T-cell (primary cell): ENCODE measurements at regions not wholly inside any gene's neighbourhood (a gene's known extent, or its start where the extent isn't known, plus 50 kb on each side); places are given as distances from the start of the nearest gene placed in this dataset.

Source experiments
- ATAC-seq, 4 experiments: fragments of 200-7000 bp in 3 of 4; fragments of 150-1000 bp in 1 of 4; cut with Tn5 transposase; replicated peaks in 1 of 4; 1 replicate in 3 of 4; 2 replicates in 1 of 4; pipeline ENCODE4 v1.10.0; 2021; ENCODE audit warnings: moderate library complexity in 3 of 4, mild to moderate bottlenecking in 2 of 4, moderate number of reproducible peaks in 1 of 4
- CTCF ChIA-PET, 2 donors: fragments of 300-600 bp; sonication (Branson Sonifier 250); formaldehyde crosslinking; loops; one replicate each; lab custom pipeline; 2022; ENCODE audit warnings: antibody characterized with exemption in 2 of 2; lab: Charles Lee
- POLR2A ChIA-PET, 2 donors: fragments of 300-600 bp; sonication (Branson Sonifier 250); formaldehyde crosslinking; loops; one replicate each; lab custom pipeline; 2022; ENCODE audit warnings: antibody characterized with exemption in 2 of 2; lab: Charles Lee
- DNase-seq, 35 experiments: peaks; one replicate each; pipeline versions ENCODE4 v3.0.0 to v3.0.0-alpha.2; 2013 to 2023
- H3K27ac ChIP-seq: one replicate; pipeline ENCODE4 v1.5.1; 2013; ENCODE audit warnings: low read length
- H3K27me3 ChIP-seq, 2 experiments: replicated peaks in 1 of 2; 1 replicate in 1 of 2; 2 replicates in 1 of 2; pipeline versions ENCODE4 v1.6.1 to v1.7.0; 2013; ENCODE audit warnings: low read length in 1 of 2, mixed read lengths in 1 of 2; ENCODE audit not compliant: control insufficient read depth in 2 of 2, insufficient read depth in 2 of 2; ENCODE audit errors: extremely low read depth in 1 of 2
- H3K36me3 ChIP-seq, 2 donors: 1 replicate in 1 of 2; 2 replicates in 1 of 2; pipeline versions ENCODE4 v1.6.1 to v1.7.0; 2013; ENCODE audit warnings: low read length in 1 of 2; ENCODE audit not compliant: control insufficient read depth in 2 of 2, insufficient read depth in 1 of 2; ENCODE audit errors: extremely low read depth in 1 of 2
- H3K4me1 ChIP-seq, 2 experiments: 1 replicate in 1 of 2; 2 replicates in 1 of 2; pipeline versions ENCODE4 v1.6.1 to v1.7.0; 2013; ENCODE audit warnings: low read length in 2 of 2, mixed read lengths in 1 of 2; ENCODE audit not compliant: insufficient read depth in 2 of 2, control insufficient read depth in 1 of 2; ENCODE audit errors: extremely low read depth in 1 of 2
- H3K4me3 ChIP-seq, 2 donors: 1 replicate in 1 of 2; 2 replicates in 1 of 2; pipeline versions ENCODE4 v1.5.1 to v1.7.0; 2013; ENCODE audit warnings: mild to moderate bottlenecking in 2 of 2, low read length in 1 of 2, moderate library complexity in 1 of 2; ENCODE audit not compliant: control insufficient read depth in 1 of 2; ENCODE audit errors: extremely low read depth in 1 of 2
- H3K9me3 ChIP-seq: 2 replicates; pipeline ENCODE4 v1.7.0; 2013
- H3K27ac Mint-ChIP-seq, 2 donors: one replicate each; pipeline ENCODE4 v1.8.0; 2020 to 2021; ENCODE audit warnings: mild to moderate bottlenecking in 2 of 2, mixed read lengths in 2 of 2
- H3K27me3 Mint-ChIP-seq, 2 donors: one replicate each; pipeline ENCODE4 v1.8.0; 2021 to 2022; ENCODE audit warnings: mixed read lengths in 2 of 2
- H3K36me3 Mint-ChIP-seq: one replicate; pipeline ENCODE4 v1.8.0; 2021; ENCODE audit warnings: mixed read lengths
- H3K4me1 Mint-ChIP-seq, 3 donors: one replicate each; pipeline ENCODE4 v1.8.0; 2020 to 2022; ENCODE audit warnings: mixed read lengths in 3 of 3, mild to moderate bottlenecking in 1 of 3
- H3K4me3 Mint-ChIP-seq, 3 donors: one replicate each; pipeline ENCODE4 v1.8.0; 2020 to 2022; ENCODE audit warnings: mild to moderate bottlenecking in 3 of 3, mixed read lengths in 3 of 3, moderate library complexity in 3 of 3
- H3K9me3 Mint-ChIP-seq, 3 donors: one replicate each; pipeline ENCODE4 v1.8.0; 2020 to 2022; ENCODE audit warnings: mixed read lengths in 3 of 3
- WGBS: methylation state at CpG from one replicate; pipeline ENCODE4 v1.1.5; 2013; ENCODE audit warnings: missing lambda C conversion rate; ENCODE audit not compliant: insufficient coverage; 5-methylcytosine and 5-hydroxymethylcytosine counted together

GRCh38 chr3:88809993-88810392 lies 297.4 kb upstream of the EPHA3 start:
- POLR2A ChIA-PET: no interaction called here
- Histone ChIP-seq H3K27me3 (no peaks in the 10 kb centered on the region), H3K4me1 (no peaks in the 10 kb centered on the region), H3K27ac (no peak overlapping the region), H3K4me3 (no peak overlapping the region), H3K9me3 (no peaks in the 10 kb centered on the region), H3K36me3 (no peaks in the 10 kb centered on the region)
- ATAC-seq: no peak
- Mint-ChIP-seq H3K27ac (no peak overlapping the region), H3K4me1 (no peaks in the 10 kb centered on the region), H3K36me3 (no peaks in the 10 kb centered on the region), H3K27me3 (no peaks in the 10 kb centered on the region), H3K9me3 (peaks cover 5 to 18% (median 10%) of the 10 kb centered on the region in 3 donors), H3K4me3 (no peak overlapping the region)
- CTCF ChIA-PET: no interaction called here
- WGBS: no CpG with 5 or more reads among the region's 2 CpGs
- DNase-seq: no peak

GRCh38 chr3:88810455-88810854 lies 297.0 kb upstream of the EPHA3 start:
- H3K4me1 ChIP-seq: no peaks in the 10 kb centered on the region
- no peak overlapping the region for H3K4me3 ChIP-seq
- no peak for DNase-seq
- H3K27ac Mint-ChIP-seq: no peak overlapping the region
- 50% methylated on average over 2 of the region's 4 CpGs for WGBS
- peaks cover 4 to 18% (median 10%) of the 10 kb centered on the region in 3 donors for H3K9me3 Mint-ChIP-seq
- CTCF ChIA-PET: no interaction called here
- H3K27me3 Mint-ChIP-seq: no peaks in the 10 kb centered on the region
- H3K9me3 ChIP-seq: no peaks in the 10 kb centered on the region
- no peaks in the 10 kb centered on the region for H3K4me1 Mint-ChIP-seq
- no peak overlapping the region for H3K27ac ChIP-seq
- H3K36me3 ChIP-seq: no peaks in the 10 kb centered on the region
- no peak overlapping the region for H3K4me3 Mint-ChIP-seq
- no peaks in the 10 kb centered on the region for H3K36me3 Mint-ChIP-seq
- ATAC-seq: no peak
- no peaks in the 10 kb centered on the region for H3K27me3 ChIP-seq
- POLR2A ChIA-PET: no interaction called here

- H3K27me3 Mint-ChIP-seq: no peaks in the 10 kb centered on the region
- H3K27ac Mint-ChIP-seq: no peak overlapping the region
- Histone ChIP-seq H3K4me3 (no peak overlapping the region), H3K36me3 (no peaks in the 10 kb centered on the region), H3K4me1 (no peaks in the 10 kb centered on the region), H3K27ac (no peak overlapping the region), H3K9me3 (no peaks in the 10 kb centered on the region), H3K27me3 (no peaks in the 10 kb centered on the region)
- ATAC-seq (no peak), DNase-seq (no peak)
- peaks cover 0 to 18% (median 14%) of the 10 kb centered on the region in 3 donors for H3K9me3 Mint-ChIP-seq
- ChIA-PET CTCF (no interaction called here), POLR2A (no interaction called here)
- no peaks in the 10 kb centered on the region for H3K36me3 Mint-ChIP-seq
- H3K4me3 Mint-ChIP-seq: no peak overlapping the region
- H3K4me1 Mint-ChIP-seq: no peaks in the 10 kb centered on the region
- WGBS: 83% methylated on average over 2 of the region's 3 CpGs
Measured at GRCh38 chr3:88811096-88811495, 296.3 kb upstream of the EPHA3 start.

DNA sequence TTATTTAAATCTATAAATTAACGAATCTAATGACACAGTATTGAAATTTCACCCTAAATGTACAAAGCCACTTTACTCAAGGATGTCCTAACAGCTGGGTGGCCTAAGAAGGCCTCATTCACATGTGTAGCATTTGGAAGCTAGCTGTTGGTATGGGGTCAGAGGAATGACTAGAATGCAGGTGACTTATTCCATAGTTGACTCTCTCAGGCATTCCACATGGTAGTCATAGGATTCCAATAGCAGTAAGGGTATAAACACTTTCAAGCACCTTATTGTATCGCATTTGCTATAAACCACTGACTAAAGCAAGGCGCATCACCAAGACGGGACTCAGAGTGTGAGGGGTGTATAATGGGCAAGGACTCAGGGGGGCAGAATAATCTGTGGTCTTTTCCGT lies 294.8 kb upstream of the EPHA3 start:
- peaks cover 0 to 16% (median 14%) of the 10 kb centered on the region in 3 donors for H3K9me3 Mint-ChIP-seq
- H3K27ac Mint-ChIP-seq: no peak overlapping the region
- POLR2A ChIA-PET: no interaction called here
- Histone ChIP-seq H3K9me3 (no peaks in the 10 kb centered on the region), H3K36me3 (no peaks in the 10 kb centered on the region), H3K4me3 (no peak overlapping the region), H3K4me1 (no peaks in the 10 kb centered on the region), H3K27ac (no peak overlapping the region), H3K27me3 (no peaks in the 10 kb centered on the region)
- CTCF ChIA-PET: no interaction called here
- H3K36me3 Mint-ChIP-seq: no peaks in the 10 kb centered on the region
- H3K27me3 Mint-ChIP-seq: no peaks in the 10 kb centered on the region
- DNase-seq (no peak), ATAC-seq (no peak)
- no peaks in the 10 kb centered on the region for H3K4me1 Mint-ChIP-seq
- WGBS: no CpG with 5 or more reads among the region's 5 CpGs
- no peak overlapping the region for H3K4me3 Mint-ChIP-seq

DNA sequence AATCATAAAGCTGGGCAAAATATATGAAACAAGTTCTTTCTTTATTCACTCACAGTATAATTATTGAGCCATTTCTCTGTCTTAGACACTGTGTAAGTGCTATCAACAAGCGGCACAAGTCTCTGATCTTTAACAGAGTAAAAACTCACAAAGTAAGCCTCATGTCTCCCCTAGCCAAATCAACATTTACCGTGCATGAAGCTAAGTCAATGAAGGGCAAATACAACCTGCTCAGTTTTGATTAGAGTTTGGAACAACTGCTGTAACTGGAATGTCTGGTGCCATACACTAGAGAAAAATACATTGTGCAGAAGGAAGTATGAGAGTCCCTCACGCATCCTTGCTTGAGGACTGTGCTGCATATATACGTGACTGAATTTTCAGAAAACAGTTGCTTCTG lies 291.0 kb upstream of the EPHA3 start:
- no peak overlapping the region for H3K27ac ChIP-seq
- no peak for DNase-seq
- ChIA-PET POLR2A (no interaction called here), CTCF (no interaction called here)
- H3K27ac Mint-ChIP-seq: no peak overlapping the region
- ATAC-seq: no peak
- H3K4me1 ChIP-seq: no peaks in the 10 kb centered on the region
- H3K4me1 Mint-ChIP-seq: no peaks in the 10 kb centered on the region
- no peaks in the 10 kb centered on the region for H3K27me3 Mint-ChIP-seq
- no peak overlapping the region for H3K4me3 ChIP-seq
- peaks cover 0 to 9% (median under 1%) of the 10 kb centered on the region in 3 donors for H3K9me3 Mint-ChIP-seq
- H3K4me3 Mint-ChIP-seq: no peak overlapping the region
- H3K9me3 ChIP-seq: no peaks in the 10 kb centered on the region
- H3K27me3 ChIP-seq: no peaks in the 10 kb centered on the region
- no peaks in the 10 kb centered on the region for H3K36me3 Mint-ChIP-seq
- WGBS: 90% methylated on average over 4 of the region's 4 CpGs
- H3K36me3 ChIP-seq: no peaks in the 10 kb centered on the region

DNA sequence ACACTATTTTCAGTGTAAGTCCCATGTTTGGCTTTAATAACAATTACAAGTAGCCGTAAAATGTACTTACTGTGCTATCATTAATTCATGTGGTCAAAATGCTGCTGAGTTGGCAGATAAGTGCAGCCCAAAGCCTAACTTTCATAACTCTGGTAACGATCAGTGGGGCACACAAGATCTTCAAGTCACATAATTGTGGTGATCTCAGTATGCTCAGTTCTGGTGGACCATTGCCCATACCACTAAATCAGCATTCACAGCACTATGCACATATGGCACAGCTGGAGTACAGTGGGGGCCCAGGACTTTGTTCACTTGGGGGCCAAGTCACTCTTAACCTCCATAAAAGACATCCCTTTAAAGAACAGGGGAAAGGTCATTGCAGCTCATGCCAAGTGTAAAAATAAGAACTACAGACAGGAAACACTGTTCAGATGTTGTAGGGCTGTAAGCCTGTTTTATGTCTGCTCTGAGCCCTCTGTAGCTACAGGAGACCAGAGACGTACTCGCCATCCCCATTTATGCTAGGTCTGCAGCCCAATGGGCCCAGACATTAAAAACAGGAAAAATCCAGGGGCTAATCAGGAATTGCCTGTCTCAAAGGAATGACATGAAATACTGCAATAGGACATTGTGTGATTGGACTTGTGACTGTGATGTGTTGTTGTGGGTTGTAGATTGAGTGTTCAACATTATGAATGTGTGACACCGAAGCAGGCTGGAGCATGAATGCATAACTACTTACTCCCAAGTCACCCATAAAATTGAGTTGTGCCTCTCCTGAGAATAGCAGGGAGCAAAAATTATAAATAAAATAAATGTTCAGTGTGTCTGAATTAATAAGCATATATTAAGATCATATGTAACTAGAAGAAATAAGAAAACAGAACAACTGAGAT lies 282.5 kb upstream of the EPHA3 start:
- no peak overlapping the region for H3K27ac Mint-ChIP-seq
- Histone ChIP-seq H3K9me3 (no peaks in the 10 kb centered on the region), H3K4me3 (no peak overlapping the region), H3K27me3 (no peaks in the 10 kb centered on the region), H3K4me1 (no peaks in the 10 kb centered on the region), H3K27ac (no peak overlapping the region), H3K36me3 (no peaks in the 10 kb centered on the region)
- H3K27me3 Mint-ChIP-seq: no peaks in the 10 kb centered on the region
- ATAC-seq: no peak
- no peaks in the 10 kb centered on the region for H3K36me3 Mint-ChIP-seq
- H3K4me3 Mint-ChIP-seq: no peak overlapping the region
- 89% methylated on average over 2 of the region's 5 CpGs for WGBS
- ChIA-PET POLR2A (no interaction called here), CTCF (no interaction called here)
- H3K9me3 Mint-ChIP-seq: peaks cover 0 to 6% (median 0%) of the 10 kb centered on the region in 3 donors
- no peak for DNase-seq
- no peaks in the 10 kb centered on the region for H3K4me1 Mint-ChIP-seq
